Activated naive CD4-positive, alpha-beta T cell treated with anti-CD3 and anti-CD28 coated beads, Interleukin-2, amount 50 U/mL, for 72 hours (primary cell): ENCODE measurements at regions not wholly inside any gene's neighbourhood (a gene's known extent, or its start where the extent isn't known, plus 50 kb on each side); places are given as distances from the start of the nearest gene placed in this dataset.
"Not testable (repeated sequence)": the region's sequence is repeated elsewhere in the genome, so short reads cannot be mapped to it uniquely, and the experiment has no call there.

Experiments used
- ATAC-seq, 2 donors: fragments of 150-1000 bp; cut with Tn5 transposase; 2 replicates each; pipeline ENCODE4 v1.10.0; 2021; ENCODE audit warnings: mild to moderate bottlenecking in 2 of 2, moderate library complexity in 2 of 2
- DNase-seq, 2 donors: peaks; one replicate each; pipeline ENCODE4 v3.0.0; 2021 to 2022; ENCODE audit warnings: low spot score in 2 of 2
- H3K27ac Mint-ChIP-seq, 2 donors: one replicate each; pipeline ENCODE4 v1.8.0; 2022; ENCODE audit warnings: mild to moderate bottlenecking in 2 of 2, mixed read lengths in 2 of 2
- H3K36me3 Mint-ChIP-seq, 2 donors: one replicate each; pipeline ENCODE4 v1.8.0; 2022; ENCODE audit warnings: mixed read lengths in 2 of 2
- H3K9me3 Mint-ChIP-seq, 2 donors: one replicate each; pipeline ENCODE4 v1.8.0; 2022; ENCODE audit warnings: mixed read lengths in 2 of 2

- DNase-seq (no peak), ATAC-seq (no peak)
- peaks cover 18 to 44% of the 10 kb centered on the region in 2 donors for H3K36me3 Mint-ChIP-seq
- H3K27ac Mint-ChIP-seq, result no peak overlapping the region
- peaks cover 15 to 25% of the 10 kb centered on the region in 2 donors for H3K9me3 Mint-ChIP-seq
These were observed 125.6 kb upstream of the CDK6 start for GRCh38 chr7:92961961-92962360.

- Mint-ChIP-seq H3K27ac (peak overlapping the region in 1 of 2 donors; percentile 58), H3K9me3 (peaks cover 20 to 32% of the 10 kb centered on the region in 2 donors), H3K36me3 (peaks cover 29 to 60% of the 10 kb centered on the region in 2 donors)
- DNase-seq (no peak), ATAC-seq (no peak)
These were observed 120.2 kb upstream of the CDK6 start for GRCh38 chr7:92956575-92956974.

DNA sequence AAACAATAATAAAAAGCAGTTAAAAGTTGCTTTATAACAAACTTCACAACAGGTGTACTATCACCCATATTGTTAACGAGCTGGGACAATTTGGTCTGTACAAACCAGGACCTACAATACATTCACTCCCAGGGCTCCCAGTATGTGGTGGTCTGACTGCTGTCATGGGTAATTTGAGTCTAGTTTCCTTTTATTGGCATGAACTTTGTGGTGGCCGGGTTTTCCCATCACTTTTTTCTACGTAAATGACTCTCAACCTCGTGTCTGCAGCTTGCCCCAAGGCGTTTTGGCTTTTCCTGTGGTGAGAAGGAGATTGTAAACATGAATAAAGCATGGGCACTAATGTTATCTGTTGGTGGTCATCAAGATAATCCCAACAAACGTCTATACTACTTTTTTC, 118.7 kb upstream of the CDK6 start:
- peak in 1 of 2 donors; percentile 9 for DNase-seq
- Mint-ChIP-seq H3K27ac (peak overlapping the region in 1 of 2 donors; percentile 26), H3K9me3 (peaks cover 20 to 40% of the 10 kb centered on the region in 2 donors), H3K36me3 (peaks cover 29 to 63% of the 10 kb centered on the region in 2 donors)
- peak; percentile 81 to 83 for ATAC-seq

DNA sequence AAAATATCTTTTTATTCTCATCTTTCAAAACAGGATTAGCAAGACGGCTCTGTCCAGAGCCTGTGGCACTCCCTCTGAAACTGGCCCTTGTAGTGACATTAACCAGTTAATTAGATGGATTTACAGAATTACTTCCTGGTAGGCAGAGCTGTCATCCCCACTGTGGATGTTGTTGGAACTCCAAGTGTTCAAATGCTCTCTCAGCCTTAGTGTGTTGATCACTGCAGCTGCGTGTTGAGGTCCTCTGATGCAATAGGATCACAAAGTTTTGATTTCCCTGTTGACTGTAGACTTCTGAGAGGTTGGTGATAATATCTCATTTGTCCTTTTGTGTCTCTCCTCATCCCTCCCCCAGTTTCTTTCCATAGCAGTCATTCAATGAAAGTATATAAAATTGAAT, 117.3 kb upstream of the CDK6 start:
- H3K9me3 Mint-ChIP-seq, result peaks cover 15 to 33% of the 10 kb centered on the region in 2 donors
- ATAC-seq (peak; percentile 63 to 67), DNase-seq (no peak)
- peaks cover 23 to 49% of the 10 kb centered on the region in 2 donors for H3K36me3 Mint-ChIP-seq
- peak overlapping the region in 1 of 2 donors; percentile 76 for H3K27ac Mint-ChIP-seq

DNA sequence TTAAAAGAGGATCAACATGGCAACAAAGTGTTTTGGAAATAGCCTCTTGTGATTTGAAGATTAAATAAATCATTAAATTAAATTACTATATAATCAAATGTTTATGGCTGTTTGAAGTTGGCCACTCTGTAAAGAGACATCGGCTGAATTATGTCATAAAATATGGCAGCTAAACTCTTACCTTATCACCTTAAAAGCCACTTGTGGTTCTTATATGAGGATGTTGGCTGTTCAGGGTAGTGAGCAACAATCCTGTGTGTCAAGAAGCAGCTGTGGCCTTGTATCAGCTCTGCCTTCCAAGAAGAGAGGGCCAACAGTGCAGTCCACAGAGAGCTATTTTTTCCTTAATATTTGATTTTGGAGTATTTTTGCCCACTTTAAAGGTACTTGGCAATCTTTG, 113.4 kb upstream of the CDK6 start:
- no peak overlapping the region for H3K27ac Mint-ChIP-seq
- peaks cover 4 to 17% of the 10 kb centered on the region in 2 donors for H3K9me3 Mint-ChIP-seq
- no peak for ATAC-seq
- peaks cover 0 to 21% of the 10 kb centered on the region in 2 donors for H3K36me3 Mint-ChIP-seq
- no peak for DNase-seq

GRCh38 chr7:92945840-92946239, 109.5 kb upstream of the CDK6 start:
- DNase-seq, result no peak
- peaks cover 10 to 35% of the 10 kb centered on the region in 2 donors for H3K36me3 Mint-ChIP-seq
- H3K9me3 Mint-ChIP-seq, result peaks cover 22 to 33% of the 10 kb centered on the region in 2 donors
- no peak for ATAC-seq
- H3K27ac Mint-ChIP-seq, result no peak overlapping the region

- ATAC-seq (no peak), DNase-seq (no peak)
- H3K9me3 Mint-ChIP-seq, result peaks cover 25 to 42% of the 10 kb centered on the region in 2 donors
- H3K27ac Mint-ChIP-seq, result no peak overlapping the region
- H3K36me3 Mint-ChIP-seq, result peaks cover 14 to 45% of the 10 kb centered on the region in 2 donors
These were observed 108.3 kb upstream of the CDK6 start for GRCh38 chr7:92944633-92945032.

GRCh38 chr7:92942706-92943105, 106.3 kb upstream of the CDK6 start:
- DNase-seq, result not testable (repeated sequence)
- peaks cover 26 to 64% of the 10 kb centered on the region in 2 donors for H3K36me3 Mint-ChIP-seq
- peak; percentile 49 to 78 for ATAC-seq
- peak overlapping the region in 1 of 2 donors; percentile 40 for H3K27ac Mint-ChIP-seq
- H3K9me3 Mint-ChIP-seq, result peaks cover 33 to 58% of the 10 kb centered on the region in 2 donors

DNA sequence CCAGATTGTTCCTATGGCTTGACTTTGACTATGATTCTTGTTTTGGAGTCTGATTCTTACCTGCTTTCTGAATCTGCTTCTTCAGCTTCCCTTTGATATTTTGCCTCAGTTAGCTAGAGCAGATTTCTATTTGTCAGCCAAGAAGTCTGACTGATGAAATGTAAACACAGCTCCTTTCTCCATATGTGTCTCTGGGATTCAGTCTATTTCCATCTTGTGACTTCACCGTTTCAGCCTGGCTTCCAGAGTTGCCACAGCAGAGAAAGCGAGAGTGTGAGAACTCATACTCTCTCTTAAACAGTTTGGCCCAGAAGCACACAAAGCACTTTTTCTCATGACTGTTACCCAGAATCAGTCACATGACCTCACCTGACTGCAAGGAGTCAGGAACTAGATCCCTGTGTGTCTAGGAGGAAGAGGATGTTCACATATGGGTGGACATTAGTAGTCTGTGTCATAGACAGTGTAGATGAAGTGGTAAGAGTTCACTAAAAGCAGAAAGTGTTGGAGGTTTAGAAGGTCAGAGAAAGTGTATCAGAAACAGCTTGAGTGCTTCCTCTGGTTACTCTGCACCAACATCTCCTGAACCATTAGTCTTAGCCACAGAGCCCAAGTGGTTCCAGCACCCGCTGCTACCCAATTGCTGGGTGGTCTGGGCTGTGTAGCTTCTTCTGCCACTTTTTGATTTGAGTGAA, 103.4 kb upstream of the CDK6 start:
- no peak for ATAC-seq
- no peak for DNase-seq
- H3K9me3 Mint-ChIP-seq, result peaks cover 29 to 49% of the 10 kb centered on the region in 2 donors
- H3K27ac Mint-ChIP-seq, result no peak overlapping the region
- H3K36me3 Mint-ChIP-seq, result peaks cover 26 to 57% of the 10 kb centered on the region in 2 donors

- no peak for ATAC-seq
- Mint-ChIP-seq H3K36me3 (peaks cover 15 to 32% of the 10 kb centered on the region in 2 donors), H3K27ac (no peak overlapping the region), H3K9me3 (peaks cover 12 to 30% of the 10 kb centered on the region in 2 donors)
- DNase-seq, result no peak
These were observed 97.7 kb upstream of the CDK6 start for GRCh38 chr7:92934096-92934495.

- no peak for ATAC-seq
- peaks cover 8 to 19% of the 10 kb centered on the region in 2 donors for H3K9me3 Mint-ChIP-seq
- H3K36me3 Mint-ChIP-seq, result peaks cover 8 to 19% of the 10 kb centered on the region in 2 donors
- DNase-seq, result no peak
- H3K27ac Mint-ChIP-seq, result no peak overlapping the region
These were observed 96.1 kb upstream of the CDK6 start for GRCh38 chr7:92932450-92932849.

DNA sequence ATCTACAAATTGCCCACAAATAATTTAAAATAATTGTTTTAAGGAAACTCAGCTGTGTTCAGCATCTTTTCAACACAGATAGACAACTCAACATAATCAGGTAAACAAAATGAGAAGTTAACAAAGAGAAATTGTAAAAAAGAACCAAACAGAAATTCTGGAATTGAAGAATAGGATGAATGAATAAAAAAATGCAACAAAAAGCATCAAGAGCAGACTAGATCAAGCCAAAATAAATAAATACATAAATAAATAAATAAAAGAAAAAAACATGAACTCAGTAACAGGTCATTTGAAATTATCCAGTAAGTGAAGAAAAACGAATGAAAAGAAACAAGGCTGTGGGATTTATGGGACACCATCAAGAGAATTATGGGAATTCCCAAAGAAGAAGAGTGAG, 94.0 kb upstream of the CDK6 start:
- H3K9me3 Mint-ChIP-seq, result peaks cover 8 to 20% of the 10 kb centered on the region in 2 donors
- DNase-seq (no peak), ATAC-seq (no peak)
- peaks cover 8 to 22% of the 10 kb centered on the region in 2 donors for H3K36me3 Mint-ChIP-seq
- no peak overlapping the region for H3K27ac Mint-ChIP-seq

DNA sequence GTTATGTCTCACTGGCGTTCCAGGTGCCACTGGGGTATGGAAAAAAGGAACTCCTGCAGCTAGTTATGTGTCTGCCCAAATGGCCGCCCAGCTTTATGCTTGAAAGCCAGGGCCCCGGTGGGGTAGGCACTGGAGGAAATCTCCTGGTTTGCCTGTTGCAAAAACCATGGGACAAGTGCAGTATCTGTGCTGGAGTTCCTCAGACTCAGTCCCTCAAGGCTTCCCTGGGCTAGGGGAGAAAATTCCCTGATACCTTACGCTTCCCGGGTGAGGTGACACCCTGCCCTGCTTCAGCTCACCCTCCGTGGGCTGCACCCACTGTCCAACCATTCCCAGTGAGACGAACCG, 90.3 kb upstream of the CDK6 start:
- no peak overlapping the region for H3K27ac Mint-ChIP-seq
- H3K36me3 Mint-ChIP-seq, result peaks cover 8 to 30% of the 10 kb centered on the region in 2 donors
- H3K9me3 Mint-ChIP-seq, result peaks cover 9 to 30% of the 10 kb centered on the region in 2 donors
- no peak for ATAC-seq
- no peak for DNase-seq

GRCh38 chr7:92925876-92926696, 89.7 kb upstream of the CDK6 start:
- DNase-seq (no peak), ATAC-seq (no peak)
- no peak overlapping the region for H3K27ac Mint-ChIP-seq
- H3K9me3 Mint-ChIP-seq, result peaks cover 9 to 32% of the 10 kb centered on the region in 2 donors
- H3K36me3 Mint-ChIP-seq, result peaks cover 8 to 30% of the 10 kb centered on the region in 2 donors

GRCh38 chr7:92924800-92925199, 88.4 kb upstream of the CDK6 start:
- no peak for DNase-seq
- Mint-ChIP-seq H3K9me3 (peaks cover 4 to 31% of the 10 kb centered on the region in 2 donors), H3K27ac (no peak overlapping the region)

DNA sequence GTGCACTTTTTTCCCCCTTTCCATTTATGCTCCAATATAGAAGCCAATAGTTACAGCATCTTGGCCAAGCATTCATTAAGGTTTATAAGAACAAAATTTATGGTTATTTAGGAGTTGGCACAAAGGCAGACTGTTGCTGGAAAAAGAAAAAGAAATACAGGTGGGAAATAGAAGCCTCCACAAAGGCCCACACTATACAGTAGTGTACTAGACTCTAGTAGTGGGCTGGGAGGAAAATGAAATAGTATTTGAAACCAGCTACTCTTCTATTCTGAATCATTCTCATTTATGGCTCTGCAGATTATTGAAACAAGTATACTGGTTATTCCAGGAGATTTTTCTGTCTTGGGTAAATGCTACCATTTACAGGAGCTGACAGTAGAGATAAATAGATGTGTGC, 80.9 kb upstream of the CDK6 start:
- no peak overlapping the region for H3K27ac Mint-ChIP-seq
- no peak for DNase-seq
- ATAC-seq, result no peak
- peaks cover 0 to 11% of the 10 kb centered on the region in 2 donors for H3K36me3 Mint-ChIP-seq
- H3K9me3 Mint-ChIP-seq, result peaks cover 3 to 16% of the 10 kb centered on the region in 2 donors

More at GRCh38 chr7:92924800-92925199, 88.4 kb upstream of the CDK6 start:
- H3K36me3 Mint-ChIP-seq, result peaks cover 7 to 29% of the 10 kb centered on the region in 2 donors
- no peak for ATAC-seq

GRCh38 chr7:92916770-92917224, 80.4 kb upstream of the CDK6 start:
- no peak for DNase-seq
- Mint-ChIP-seq H3K36me3 (peaks cover 0 to 9% of the 10 kb centered on the region in 2 donors), H3K9me3 (peaks cover 0 to 13% of the 10 kb centered on the region in 2 donors), H3K27ac (no peak overlapping the region)
- ATAC-seq, result no peak
